H1 (cell line): ENCODE measurements at regions not wholly inside any gene's neighbourhood (a gene's known extent, or its start where the extent isn't known, plus 50 kb on each side); places are given as distances from the start of the nearest gene placed in this dataset.

ENCODE experiments used
- CBX8 ChIP-seq: fragments of 300-800, 300-1000 bp; sonication (generic); IDR thresholded peaks from 2 replicates; pipeline ENCODE4 v1.7.1; 2016; ENCODE audit warnings: low read depth, low read length, borderline replicate concordance
- CHD7 ChIP-seq: fragments of 300-600 bp; sonication (generic); IDR thresholded peaks from 2 replicates; pipeline ENCODE4 v1.7.1; 2012; ENCODE audit warnings: low read length, moderate library complexity, mild to moderate bottlenecking, inconsistent platforms; ENCODE audit not compliant: insufficient replicate concordance
- JUN ChIP-seq: IDR thresholded peaks from 2 replicates; pipeline ENCODE4 v1.6.1; 2011; ENCODE audit warnings: low read depth, mild to moderate bottlenecking, improper control_type of control experiment, low read length
- KDM1A ChIP-seq: fragments of 200-600, 300-600 bp; sonication (generic); IDR thresholded peaks from 2 replicates; pipeline ENCODE4 v1.7.1; 2016; ENCODE audit warnings: mild to moderate bottlenecking, low read length, borderline replicate concordance
- RFX5 ChIP-seq: IDR thresholded peaks from 2 replicates; pipeline ENCODE4 v1.6.1; 2011; ENCODE audit warnings: low read depth, low read length, improper control_type of control experiment, borderline replicate concordance
- SRF ChIP-seq: IDR thresholded peaks from 2 replicates; pipeline ENCODE4 v1.6.1; 2011; ENCODE audit warnings: mild to moderate bottlenecking, low read depth, low read length, moderate library complexity

GRCh38 chr2:145059914-145060313, 540.0 kb upstream of the ZEB2 start (continued):
- TF ChIP-seq KDM1A (no peak), RFX5 (no peak), CBX8 (no peak), SRF (no peak), JUN (no peak), CHD7 (no peak)
- TF ChIP-seq, all 59 proteins: peak for 0
